H9 (cell line): ENCODE measurements at regions not wholly inside any gene's neighbourhood (a gene's known extent, or its start where the extent isn't known, plus 50 kb on each side); places are given as distances from the start of the nearest gene placed in this dataset.

Experiments used
- DNase-seq: peaks from one replicate; pipeline ENCODE4 v3.0.0-alpha.2; 2017
- H2AFZ ChIP-seq: one replicate; pipeline ENCODE4 v1.6.1; 2013; ENCODE audit warnings: mild to moderate bottlenecking, low read length, control low read depth, moderate library complexity
- H2AK5ac ChIP-seq: 2 replicates; pipeline ENCODE4 v1.6.1; 2013; ENCODE audit warnings: low read length, control low read depth, mixed read lengths; ENCODE audit not compliant: insufficient read length
- H2BK120ac ChIP-seq: one replicate; pipeline ENCODE4 v1.6.1; 2013; ENCODE audit warnings: low read depth, mild to moderate bottlenecking, low read length, control low read depth, inconsistent platforms; ENCODE audit not compliant: poor library complexity, severe bottlenecking
- H2BK12ac ChIP-seq: 2 replicates; pipeline ENCODE4 v1.6.1; 2013; ENCODE audit warnings: low read length, control low read depth, mixed read lengths, low read depth; ENCODE audit not compliant: insufficient read length
- H2BK15ac ChIP-seq: 2 replicates; pipeline ENCODE4 v1.6.1; 2013; ENCODE audit warnings: low read depth, low read length, control low read depth
- H2BK20ac ChIP-seq: one replicate; pipeline ENCODE4 v1.6.1; 2013; ENCODE audit warnings: low read depth, mild to moderate bottlenecking, low read length, control low read depth, inconsistent platforms; ENCODE audit not compliant: poor library complexity, severe bottlenecking
- H2BK5ac ChIP-seq: 2 replicates; pipeline ENCODE4 v1.6.1; 2013; ENCODE audit warnings: low read length, control low read depth, mixed read lengths; ENCODE audit not compliant: insufficient read length
- H3K14ac ChIP-seq: 2 replicates; pipeline ENCODE4 v1.6.1; 2013; ENCODE audit warnings: low read length, control low read depth; ENCODE audit not compliant: insufficient read depth
- H3K18ac ChIP-seq: 2 replicates; pipeline ENCODE4 v1.6.1; 2013; ENCODE audit warnings: low read depth, mild to moderate bottlenecking, mixed read lengths, low read length, control low read depth; ENCODE audit not compliant: insufficient read length
- H3K23ac ChIP-seq: 2 replicates; pipeline ENCODE4 v1.6.1; 2013; ENCODE audit warnings: low read length, control low read depth, mixed read lengths, low read depth; ENCODE audit not compliant: insufficient read length
- H3K23me2 ChIP-seq: 2 replicates; pipeline ENCODE4 v1.6.1; 2013; ENCODE audit warnings: low read depth, mild to moderate bottlenecking, mixed read lengths, low read length, control low read depth; ENCODE audit not compliant: insufficient read length, poor library complexity, severe bottlenecking
- H3K27ac ChIP-seq: 2 replicates; pipeline ENCODE4 v1.5.1; 2013; ENCODE audit warnings: low read length, control low read depth, mixed read lengths, low read depth; ENCODE audit not compliant: insufficient read length
- H3K27me3 ChIP-seq: 2 replicates; pipeline ENCODE4 v1.6.1; 2013; ENCODE audit warnings: low read length, control low read depth, inconsistent platforms; ENCODE audit not compliant: insufficient read depth
- H3K4ac ChIP-seq: 2 replicates; pipeline ENCODE4 v1.6.1; 2013; ENCODE audit warnings: low read depth, mild to moderate bottlenecking, control low read depth, inconsistent platforms, low read length, moderate library complexity
- H3K4me1 ChIP-seq: 2 replicates; pipeline ENCODE4 v1.6.1; 2013; ENCODE audit warnings: low read length, control low read depth, inconsistent platforms; ENCODE audit not compliant: insufficient read depth
- H3K4me2 ChIP-seq: 2 replicates; pipeline ENCODE4 v1.6.1; 2013; ENCODE audit warnings: low read length, control low read depth, mixed read lengths; ENCODE audit not compliant: insufficient read length, insufficient read depth
- H3K56ac ChIP-seq: 2 replicates; pipeline ENCODE4 v1.6.1; 2013; ENCODE audit warnings: low read depth, mild to moderate bottlenecking, mixed read lengths, low read length, control low read depth; ENCODE audit not compliant: insufficient read length
- H3K79me1 ChIP-seq: 2 replicates; pipeline ENCODE4 v1.6.1; 2013; ENCODE audit warnings: low read depth, mild to moderate bottlenecking, moderate library complexity, low read length, control low read depth, inconsistent platforms; ENCODE audit not compliant: insufficient read depth, poor library complexity, severe bottlenecking
- H3K79me2 ChIP-seq: 2 replicates; pipeline ENCODE4 v1.6.1; 2013; ENCODE audit warnings: low read length, control low read depth, inconsistent platforms; ENCODE audit not compliant: insufficient read depth
- H3K9ac ChIP-seq: 2 replicates; pipeline ENCODE4 v1.6.1; 2013; ENCODE audit warnings: low read length, control low read depth, mixed read lengths; ENCODE audit not compliant: insufficient read length; ENCODE audit errors: extremely low read depth
- H3K9me3 ChIP-seq: one replicate; pipeline ENCODE4 v1.6.1; 2013; ENCODE audit warnings: low read depth, low read length, inconsistent platforms; ENCODE audit not compliant: control insufficient read depth
- H3T11ph ChIP-seq: one replicate; pipeline ENCODE4 v1.6.1; 2013; ENCODE audit warnings: mild to moderate bottlenecking, low read length, control low read depth, inconsistent platforms
- H4K20me1 ChIP-seq: one replicate; pipeline ENCODE4 v1.6.1; 2013; ENCODE audit not compliant: control insufficient read depth, insufficient read length, insufficient read depth
- H4K5ac ChIP-seq: 2 replicates; pipeline ENCODE4 v1.6.1; 2013; ENCODE audit warnings: low read depth, mild to moderate bottlenecking, mixed read lengths, low read length, control low read depth; ENCODE audit not compliant: insufficient read length
- H4K8ac ChIP-seq: replicated peaks from 2 replicates; pipeline ENCODE4 v1.6.1; 2013; ENCODE audit warnings: low read length, control low read depth, mixed read lengths, low read depth; ENCODE audit not compliant: insufficient read length
- H4K91ac ChIP-seq: 2 replicates; pipeline ENCODE4 v1.6.1; 2013; ENCODE audit warnings: low read depth, mild to moderate bottlenecking, moderate library complexity, mixed read lengths, low read length, control low read depth; ENCODE audit not compliant: insufficient read length
- H3K27ac Mint-ChIP-seq, 3 experiments: 2 replicates in 2 of 3; 3 replicates in 1 of 3; pipeline ENCODE4 v1.8.0; 2020 to 2021; ENCODE audit warnings: mixed read lengths in 3 of 3, mild to moderate bottlenecking in 1 of 3, moderate library complexity in 1 of 3
- H3K27me3 Mint-ChIP-seq: 2 replicates; pipeline ENCODE4 v1.8.0; 2021; ENCODE audit warnings: low read depth, mild to moderate bottlenecking, moderate library complexity, mixed read lengths
- H3K36me3 Mint-ChIP-seq, 3 experiments: 2 replicates in 2 of 3; 3 replicates in 1 of 3; pipeline ENCODE4 v1.8.0; 2020 to 2021; ENCODE audit warnings: low read depth in 3 of 3, mixed read lengths in 3 of 3; ENCODE audit not compliant: insufficient read depth in 1 of 3
- H3K4me1 Mint-ChIP-seq, 2 experiments: 2 replicates each; pipeline ENCODE4 v1.8.0; 2020; ENCODE audit warnings: mixed read lengths in 2 of 2
- H3K4me3 Mint-ChIP-seq, 2 experiments: 2 replicates in 1 of 2; 3 replicates in 1 of 2; pipeline ENCODE4 v1.8.0; 2020 to 2021; ENCODE audit warnings: mild to moderate bottlenecking in 2 of 2, mixed read lengths in 2 of 2, moderate library complexity in 1 of 2
- H3K9me3 Mint-ChIP-seq, 2 experiments: 2 replicates in 1 of 2; 3 replicates in 1 of 2; pipeline ENCODE4 v1.8.0; 2020; ENCODE audit warnings: mild to moderate bottlenecking in 2 of 2, mixed read lengths in 2 of 2, moderate library complexity in 1 of 2
- WGBS: extraction: QIAGEN DNeasy Blood & Tissue Kit; methylation state at CpG from one replicate; pipeline ENCODE4 v1.1.7; 2013; ENCODE audit warnings: missing lambda C conversion rate, low lambda C conversion rate, mixed read lengths; ENCODE audit not compliant: insufficient read length; ENCODE audit errors: extremely low coverage; 5-methylcytosine and 5-hydroxymethylcytosine counted together
- TF ChIP-seq, protein P1 (sequence below): fragments of 200-600 bp; sonication (generic); conservative IDR thresholded peaks from 3 replicates; pipeline ENCODE4 v1.8.0; 2021; ENCODE audit warnings: antibody characterized with exemption, mild to moderate bottlenecking

DNA sequence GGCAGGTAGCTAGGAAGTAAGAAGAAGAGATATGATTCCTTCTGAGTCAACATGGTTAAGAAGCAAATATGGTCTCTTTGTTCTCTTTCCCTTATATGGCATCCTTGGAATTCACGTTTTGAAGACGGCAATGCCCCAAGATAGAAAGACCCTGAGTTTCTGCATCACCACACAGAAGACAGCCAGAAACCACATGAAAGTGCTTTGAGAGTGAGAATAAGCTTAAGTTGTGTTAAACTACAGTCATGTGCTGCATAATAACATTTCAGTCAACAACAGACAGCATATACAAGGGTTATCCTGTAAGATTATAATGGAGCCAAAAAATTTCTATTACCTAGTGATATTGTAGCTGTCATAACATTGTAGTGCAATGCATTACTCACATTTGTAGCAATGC, 89.9 kb upstream of the STEAP1 start:
- no CpG with 5 or more reads among the region's 2 CpGs for whole genome bisulfite sequencing
- H3K4ac ChIP-seq: no peak overlapping the region
- no peak overlapping the region for H4K5ac ChIP-seq
- H3K14ac ChIP-seq: no peak overlapping the region
- no peak overlapping the region for H4K91ac ChIP-seq
- H3K4me3 Mint-ChIP-seq: no peak overlapping the region
- H2AK5ac ChIP-seq: no peak overlapping the region
- no peak overlapping the region for H2BK12ac ChIP-seq
- no peak overlapping the region for H2AFZ ChIP-seq
- no peak overlapping the region for H3K9ac ChIP-seq
- H3K36me3 Mint-ChIP-seq: peaks cover 0 to 3% (median 0%) of the 10 kb centered on the region in 3 experiments; a peak in 1 of 7 replicates
- H3T11ph ChIP-seq: no peak overlapping the region
- H3K4me2 ChIP-seq: no peak overlapping the region
- H3K56ac ChIP-seq: no peak overlapping the region
- H2BK20ac ChIP-seq: no peak overlapping the region
- no peaks in the 10 kb centered on the region for H3K9me3 ChIP-seq
- H3K27ac ChIP-seq: no peak overlapping the region
- no peaks in the 10 kb centered on the region for H3K79me2 ChIP-seq
- no peaks in the 10 kb centered on the region for H3K23me2 ChIP-seq
- no peak overlapping the region for H4K8ac ChIP-seq
- H3K9me3 Mint-ChIP-seq: peaks cover 0 to 4% of the 10 kb centered on the region in 2 experiments; a peak in 3 of 5 replicates
- no peak overlapping the region for H2BK5ac ChIP-seq
- H2BK120ac ChIP-seq: no peak overlapping the region
- H3K4me1 ChIP-seq: no peaks in the 10 kb centered on the region
- no peak overlapping the region for H2BK15ac ChIP-seq
- H3K4me1 Mint-ChIP-seq: peaks cover 0 to under 1% of the 10 kb centered on the region in 2 experiments; a peak in 2 of 4 replicates
- no peak for DNase-seq
- TF ChIP-seq, protein P1, sequence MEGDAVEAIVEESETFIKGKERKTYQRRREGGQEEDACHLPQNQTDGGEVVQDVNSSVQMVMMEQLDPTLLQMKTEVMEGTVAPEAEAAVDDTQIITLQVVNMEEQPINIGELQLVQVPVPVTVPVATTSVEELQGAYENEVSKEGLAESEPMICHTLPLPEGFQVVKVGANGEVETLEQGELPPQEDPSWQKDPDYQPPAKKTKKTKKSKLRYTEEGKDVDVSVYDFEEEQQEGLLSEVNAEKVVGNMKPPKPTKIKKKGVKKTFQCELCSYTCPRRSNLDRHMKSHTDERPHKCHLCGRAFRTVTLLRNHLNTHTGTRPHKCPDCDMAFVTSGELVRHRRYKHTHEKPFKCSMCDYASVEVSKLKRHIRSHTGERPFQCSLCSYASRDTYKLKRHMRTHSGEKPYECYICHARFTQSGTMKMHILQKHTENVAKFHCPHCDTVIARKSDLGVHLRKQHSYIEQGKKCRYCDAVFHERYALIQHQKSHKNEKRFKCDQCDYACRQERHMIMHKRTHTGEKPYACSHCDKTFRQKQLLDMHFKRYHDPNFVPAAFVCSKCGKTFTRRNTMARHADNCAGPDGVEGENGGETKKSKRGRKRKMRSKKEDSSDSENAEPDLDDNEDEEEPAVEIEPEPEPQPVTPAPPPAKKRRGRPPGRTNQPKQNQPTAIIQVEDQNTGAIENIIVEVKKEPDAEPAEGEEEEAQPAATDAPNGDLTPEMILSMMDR: no peak
- no peak overlapping the region for H3K27ac Mint-ChIP-seq
- no peak overlapping the region for H3K23ac ChIP-seq
- no peaks in the 10 kb centered on the region for H3K27me3 Mint-ChIP-seq
- no peaks in the 10 kb centered on the region for H4K20me1 ChIP-seq
- no peaks in the 10 kb centered on the region for H3K27me3 ChIP-seq
- H3K18ac ChIP-seq: no peak overlapping the region
- no peaks in the 10 kb centered on the region for H3K79me1 ChIP-seq
